DOHH2 (cell line): ENCODE measurements at regions not wholly inside any gene's neighbourhood (a gene's known extent, or its start where the extent isn't known, plus 50 kb on each side); places are given as distances from the start of the nearest gene placed in this dataset.

Experiments used
- H3F3A ChIP-seq: fragments of 200-600 bp; sonication (generic), shearing (Covaris generic); 2 replicates; pipeline ENCODE4 v1.6.0; 2016; ENCODE audit warnings: antibody characterized with exemption, mild to moderate bottlenecking; ENCODE audit not compliant: control insufficient read depth, insufficient read depth
- H3K27ac ChIP-seq: fragments of 200-600 bp; sonication (generic); 2 replicates; pipeline ENCODE4 v1.5.1; 2014; ENCODE audit warnings: low read depth, mild to moderate bottlenecking, low read length, moderate library complexity
- H3K27me3 ChIP-seq: fragments of 200-600 bp; sonication (generic); 2 replicates; pipeline ENCODE4 v1.6.1; 2014; ENCODE audit warnings: mild to moderate bottlenecking, low read length, mixed read lengths; ENCODE audit not compliant: control insufficient read depth
- H3K36me3 ChIP-seq: fragments of 200-600 bp; sonication (generic); 2 replicates; pipeline ENCODE4 v1.6.1; 2014; ENCODE audit warnings: mild to moderate bottlenecking, low read length, moderate library complexity, mixed read lengths; ENCODE audit not compliant: control insufficient read depth
- H3K4me1 ChIP-seq: fragments of 200-600 bp; sonication (generic); 2 replicates; pipeline ENCODE4 v1.6.1; 2014; ENCODE audit warnings: mild to moderate bottlenecking, low read length, mixed read lengths; ENCODE audit not compliant: control insufficient read depth
- H3K4me2 ChIP-seq: fragments of 200-600 bp; sonication (generic); 2 replicates; pipeline ENCODE4 v1.6.0; 2014; ENCODE audit warnings: mild to moderate bottlenecking, low read length, moderate library complexity
- H3K4me3 ChIP-seq: fragments of 200-600 bp; sonication (generic); 2 replicates; pipeline ENCODE4 v1.5.1; 2014; ENCODE audit warnings: mild to moderate bottlenecking, low read length, mixed read lengths
- H3K79me2 ChIP-seq: fragments of 200-600 bp; sonication (generic); 2 replicates; pipeline ENCODE4 v1.6.1; 2014; ENCODE audit warnings: mild to moderate bottlenecking, low read length, mixed read lengths; ENCODE audit not compliant: control insufficient read depth
- H3K9me2 ChIP-seq: fragments of 200-600 bp; sonication (generic); replicated peaks from 2 replicates; pipeline ENCODE4 v1.6.1; 2014; ENCODE audit warnings: mild to moderate bottlenecking, low read length, mixed read lengths; ENCODE audit not compliant: control insufficient read depth
- H3K9me3 ChIP-seq: fragments of 200-600 bp; sonication (generic); 2 replicates; pipeline ENCODE4 v1.6.1; 2014; ENCODE audit warnings: antibody characterized with exemption, low read length, mixed read lengths; ENCODE audit not compliant: control insufficient read depth, insufficient read depth
- H4K20me1 ChIP-seq: fragments of 200-600 bp; sonication (generic); 2 replicates; pipeline ENCODE4 v1.6.0; 2014; ENCODE audit warnings: low read depth, mild to moderate bottlenecking, antibody characterized with exemption, low read length, moderate library complexity; ENCODE audit not compliant: control insufficient read depth, insufficient read depth
- EZH2phosphoT487 ChIP-seq: fragments of 200-600 bp; sonication (generic); IDR thresholded peaks from 2 replicates; pipeline ENCODE4 v1.6.1; 2017; ENCODE audit warnings: borderline replicate concordance, mild to moderate bottlenecking, antibody characterized with exemption, low read length, moderate library complexity, mixed read lengths
- TF ChIP-seq, protein P1 (sequence below): fragments of 200-600 bp; sonication (generic); IDR thresholded peaks from one replicate; pipeline ENCODE4 v1.5.1; 2014; ENCODE audit warnings: antibody characterized with exemption, mild to moderate bottlenecking, low read depth, low read length; ENCODE audit not compliant: poor library complexity, severe bottlenecking

DNA sequence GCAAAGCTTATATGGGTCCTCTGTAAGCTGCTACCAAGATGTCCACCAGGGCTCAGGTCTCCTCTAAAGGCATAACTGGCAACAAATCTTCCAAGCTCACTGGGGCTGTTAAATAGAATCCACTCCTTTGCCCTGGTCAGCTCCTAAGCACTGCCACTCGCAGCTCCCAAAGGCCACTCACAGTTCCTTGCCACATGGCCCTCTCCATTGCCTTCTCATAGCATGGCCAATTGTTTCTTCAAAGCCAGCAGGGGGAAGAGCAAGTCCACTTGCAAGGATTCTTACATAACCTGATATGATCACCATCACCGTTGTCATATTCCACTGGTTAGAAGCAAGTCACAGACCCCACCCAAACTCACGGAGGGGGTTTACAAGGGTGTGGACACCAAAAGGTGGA is 199.5 kb downstream of the SUCLA2 start:
- Histone ChIP-seq H3K36me3 (no peaks in the 10 kb centered on the region), H3K9me3 (no peaks in the 10 kb centered on the region), H3F3A (no peaks in the 10 kb centered on the region), H3K4me2 (no peak overlapping the region), H3K27me3 (no peaks in the 10 kb centered on the region), H3K79me2 (no peaks in the 10 kb centered on the region), H3K9me2 (no peaks in the 10 kb centered on the region), H3K4me1 (no peaks in the 10 kb centered on the region), H3K4me3 (no peak overlapping the region), H4K20me1 (no peaks in the 10 kb centered on the region), H3K27ac (no peak overlapping the region)
- TF ChIP-seq EZH2phosphoT487, result no peak
- TF ChIP-seq, protein P1, sequence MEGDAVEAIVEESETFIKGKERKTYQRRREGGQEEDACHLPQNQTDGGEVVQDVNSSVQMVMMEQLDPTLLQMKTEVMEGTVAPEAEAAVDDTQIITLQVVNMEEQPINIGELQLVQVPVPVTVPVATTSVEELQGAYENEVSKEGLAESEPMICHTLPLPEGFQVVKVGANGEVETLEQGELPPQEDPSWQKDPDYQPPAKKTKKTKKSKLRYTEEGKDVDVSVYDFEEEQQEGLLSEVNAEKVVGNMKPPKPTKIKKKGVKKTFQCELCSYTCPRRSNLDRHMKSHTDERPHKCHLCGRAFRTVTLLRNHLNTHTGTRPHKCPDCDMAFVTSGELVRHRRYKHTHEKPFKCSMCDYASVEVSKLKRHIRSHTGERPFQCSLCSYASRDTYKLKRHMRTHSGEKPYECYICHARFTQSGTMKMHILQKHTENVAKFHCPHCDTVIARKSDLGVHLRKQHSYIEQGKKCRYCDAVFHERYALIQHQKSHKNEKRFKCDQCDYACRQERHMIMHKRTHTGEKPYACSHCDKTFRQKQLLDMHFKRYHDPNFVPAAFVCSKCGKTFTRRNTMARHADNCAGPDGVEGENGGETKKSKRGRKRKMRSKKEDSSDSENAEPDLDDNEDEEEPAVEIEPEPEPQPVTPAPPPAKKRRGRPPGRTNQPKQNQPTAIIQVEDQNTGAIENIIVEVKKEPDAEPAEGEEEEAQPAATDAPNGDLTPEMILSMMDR, result no peak

DNA sequence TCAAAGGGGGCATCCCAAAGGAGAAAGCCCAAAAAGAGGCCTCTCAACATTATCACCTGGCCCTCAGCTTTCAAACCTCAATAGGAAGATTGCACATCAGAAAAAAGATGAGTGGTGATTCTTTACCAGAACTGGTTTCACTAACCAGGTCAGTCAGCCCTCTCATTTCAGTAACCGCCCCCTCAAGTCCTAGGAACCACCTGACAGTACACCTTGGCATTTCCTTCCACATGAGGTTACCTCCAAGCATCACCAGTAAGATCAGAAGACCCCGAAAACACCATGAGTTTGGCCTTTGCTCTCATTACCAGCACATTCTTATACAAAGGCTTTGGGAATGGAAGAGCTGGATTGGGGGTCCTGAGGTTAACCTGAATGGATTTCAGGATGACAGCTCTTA is 200.5 kb downstream of the SUCLA2 start:
- Histone ChIP-seq H3K9me2 (no peaks in the 10 kb centered on the region), H3K79me2 (no peaks in the 10 kb centered on the region), H3K9me3 (no peaks in the 10 kb centered on the region), H4K20me1 (no peaks in the 10 kb centered on the region), H3F3A (no peaks in the 10 kb centered on the region), H3K4me3 (no peak overlapping the region), H3K27ac (no peak overlapping the region), H3K4me2 (no peak overlapping the region), H3K4me1 (no peaks in the 10 kb centered on the region), H3K27me3 (no peaks in the 10 kb centered on the region), H3K36me3 (no peaks in the 10 kb centered on the region)
- TF ChIP-seq, protein P1, result no peak
- no peak for TF ChIP-seq EZH2phosphoT487

DNA sequence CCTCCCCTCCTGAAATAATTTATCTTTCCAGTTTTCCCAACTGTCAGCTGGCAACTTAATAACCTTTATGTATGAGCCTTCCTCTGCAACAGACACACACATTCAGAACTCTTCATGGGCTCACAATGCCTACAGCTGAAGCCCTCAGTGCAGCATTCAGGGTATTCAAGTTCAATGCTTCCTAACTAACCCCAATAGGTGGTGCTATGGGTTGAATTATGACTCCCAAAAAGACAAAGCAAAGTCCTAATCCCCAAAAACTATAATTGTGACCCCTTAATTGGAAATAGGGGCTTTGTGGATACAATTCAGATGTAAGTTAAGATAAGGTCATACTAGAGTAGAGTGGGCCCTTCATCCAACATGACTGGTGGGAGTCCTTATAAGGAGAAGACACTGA is 202.2 kb downstream of the SUCLA2 start:
- H3K4me3 ChIP-seq, result no peak overlapping the region
- TF ChIP-seq, protein P1, result peak; percentile 12
- TF ChIP-seq EZH2phosphoT487, result no peak
- H3K27ac ChIP-seq, result no peak overlapping the region
- no peaks in the 10 kb centered on the region for H4K20me1 ChIP-seq
- no peaks in the 10 kb centered on the region for H3K9me2 ChIP-seq
- no peaks in the 10 kb centered on the region for H3K36me3 ChIP-seq
- H3K4me2 ChIP-seq, result no peak overlapping the region
- H3F3A ChIP-seq, result no peaks in the 10 kb centered on the region
- no peaks in the 10 kb centered on the region for H3K9me3 ChIP-seq
- H3K4me1 ChIP-seq, result no peaks in the 10 kb centered on the region
- no peaks in the 10 kb centered on the region for H3K79me2 ChIP-seq
- no peaks in the 10 kb centered on the region for H3K27me3 ChIP-seq

DNA sequence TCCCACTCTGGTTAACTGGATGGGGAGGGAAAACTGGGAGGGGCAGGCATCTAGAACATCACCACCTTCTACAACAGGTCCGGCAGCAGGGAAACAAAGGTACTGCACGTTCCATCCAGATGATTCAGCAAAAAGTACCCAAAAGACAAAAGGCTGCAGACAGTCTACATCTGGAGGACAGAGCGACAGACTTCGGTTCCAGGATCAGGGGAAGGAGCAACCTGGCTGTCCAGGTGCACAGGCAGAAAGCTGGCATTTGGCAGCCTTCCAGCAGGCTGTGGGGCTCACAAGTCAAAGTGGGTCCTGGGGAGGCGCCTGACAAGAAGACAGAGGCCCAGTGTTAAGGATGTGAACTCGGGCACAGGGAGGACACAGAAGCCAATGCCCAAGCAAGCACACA is 202.9 kb downstream of the SUCLA2 start:
- Histone ChIP-seq H3K9me2 (no peaks in the 10 kb centered on the region), H3K27ac (no peak overlapping the region), H3K4me3 (no peak overlapping the region), H3F3A (no peaks in the 10 kb centered on the region), H3K9me3 (no peaks in the 10 kb centered on the region), H3K79me2 (no peaks in the 10 kb centered on the region), H3K4me1 (no peaks in the 10 kb centered on the region), H3K36me3 (no peaks in the 10 kb centered on the region), H3K27me3 (no peaks in the 10 kb centered on the region), H3K4me2 (no peak overlapping the region), H4K20me1 (no peaks in the 10 kb centered on the region)
- TF ChIP-seq, protein P1, result no peak
- no peak for TF ChIP-seq EZH2phosphoT487
